GM19438 (cell line): ENCODE measurements at regions not wholly inside any gene's neighbourhood (a gene's known extent, or its start where the extent isn't known, plus 50 kb on each side); places are given as distances from the start of the nearest gene placed in this dataset.
"Not testable (repeated sequence)": the region's sequence is repeated elsewhere in the genome, so short reads cannot be mapped to it uniquely, and the experiment has no call there.

Experiments
- ATAC-seq: cut with Tn5 transposase; IDR thresholded peaks from one replicate; pipeline ENCODE4 v1.9.1; 2021; ENCODE audit warnings: low read depth; ENCODE audit not compliant: unreplicated experiment

DNA sequence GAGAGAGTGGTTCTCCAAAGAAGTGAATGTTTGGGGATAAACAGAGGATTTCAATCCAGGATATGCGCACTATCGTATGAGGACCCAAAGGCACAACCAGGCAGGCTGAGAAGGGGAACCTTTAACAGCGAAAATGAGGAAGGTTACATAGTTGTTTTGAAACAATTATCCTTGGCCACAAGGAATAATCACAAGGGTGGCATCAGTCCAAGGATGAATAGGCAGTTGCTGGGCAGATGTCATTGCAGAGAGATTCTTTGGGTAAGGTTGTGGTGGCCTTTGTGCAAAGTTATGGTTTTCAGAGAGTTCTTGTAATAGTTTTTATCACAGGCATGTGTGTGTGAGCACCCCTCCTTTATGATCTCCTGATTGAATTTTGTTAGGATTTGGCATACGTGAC lies 58.9 kb upstream of the NBPF20 start:
- ATAC-seq = not testable (repeated sequence)

GRCh38 chr1:145482214-145482860 lies 56.9 kb upstream of the NBPF20 start:
- ATAC-seq = not testable (repeated sequence)

DNA sequence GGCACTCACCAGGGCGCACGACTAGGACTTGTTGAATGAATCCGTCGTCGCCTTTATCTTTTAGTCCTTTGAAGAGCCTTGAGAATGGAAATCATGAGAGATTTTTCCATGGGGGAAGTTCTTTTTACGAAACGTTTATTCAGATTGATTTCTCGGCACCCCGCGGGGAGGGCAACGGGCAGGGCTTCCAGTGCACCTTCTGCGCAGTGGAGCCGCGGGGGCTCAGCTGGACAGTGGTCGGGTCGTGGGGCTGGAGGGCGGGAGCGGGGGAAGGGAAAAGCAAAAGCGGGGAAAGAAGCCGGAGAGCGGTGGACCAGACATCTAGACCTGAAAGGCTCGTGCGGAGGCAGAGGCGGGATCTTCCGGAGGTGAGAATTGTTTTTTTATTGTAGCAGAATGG lies 50.6 kb upstream of the NBPF20 start:
- not testable (repeated sequence) for ATAC-seq

DNA sequence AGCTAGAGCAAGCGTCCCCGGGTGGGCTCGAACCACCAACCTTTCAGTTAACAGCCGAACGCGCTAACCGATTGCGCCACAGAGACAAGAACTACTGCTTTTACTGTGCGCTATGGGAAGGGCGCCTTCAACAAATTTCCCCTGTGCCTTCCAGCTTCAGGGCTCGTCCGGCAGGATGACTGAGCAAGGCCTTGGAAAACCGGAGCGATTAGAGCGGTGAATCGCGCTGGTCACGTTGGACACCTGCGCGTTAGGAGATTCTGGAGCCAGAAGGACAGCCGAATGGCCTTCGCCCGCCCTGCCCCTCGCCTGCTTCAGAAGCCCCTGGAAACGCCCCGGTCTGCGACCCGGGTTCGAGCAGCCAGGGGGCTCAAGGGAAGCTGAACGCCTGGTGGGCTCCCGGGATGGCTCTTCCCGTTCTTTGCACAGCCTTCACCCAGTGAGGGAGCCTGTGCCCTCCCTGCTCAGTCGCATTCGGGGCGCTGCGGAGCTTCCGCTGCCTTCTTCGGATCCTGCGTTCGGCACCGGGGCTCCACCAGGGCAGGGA lies 50.0 kb upstream of the NBPF20 start:
- not testable (repeated sequence) for ATAC-seq
